Head of caudate nucleus (tissue), 42 donors: ENCODE measurements at regions not wholly inside any gene's neighbourhood (a gene's known extent, or its start where the extent isn't known, plus 50 kb on each side); places are given as distances from the start of the nearest gene placed in this dataset.

Experiments used
- DNase-seq, 42 donors: peaks; one replicate each; pipeline versions ENCODE4 v3.0.0 to v3.0.0-alpha.2; 2020 to 2021; ENCODE audit warnings: mixed read lengths in 7 of 42
- intact Hi-C: fragments of 100-400 bp; cut with DNase I; formaldehyde crosslinking; loops from one replicate; pipeline ENCODE4 v1.15.0; 2022

DNA sequence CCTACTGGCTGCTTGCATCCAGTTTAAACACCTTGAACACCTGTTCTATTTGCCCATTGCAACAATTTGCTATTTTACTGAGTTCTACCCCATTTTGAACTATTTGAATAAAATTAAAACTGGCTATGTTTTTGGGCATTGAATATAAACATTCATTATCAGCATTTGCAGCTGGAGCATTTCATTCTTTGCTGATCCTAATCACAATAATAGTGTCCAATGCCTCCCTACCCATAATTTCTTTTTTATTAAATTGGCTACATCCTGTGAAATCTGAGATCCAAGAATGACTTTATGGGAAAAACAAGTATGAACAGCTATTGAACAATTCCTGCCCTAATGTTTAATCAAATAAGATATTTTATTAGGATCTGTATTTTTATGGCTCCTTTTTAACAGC, 447.9 kb downstream of the PLA2G4A start:
- no peak for DNase-seq
- intact Hi-C loops: no loop called here

DNA sequence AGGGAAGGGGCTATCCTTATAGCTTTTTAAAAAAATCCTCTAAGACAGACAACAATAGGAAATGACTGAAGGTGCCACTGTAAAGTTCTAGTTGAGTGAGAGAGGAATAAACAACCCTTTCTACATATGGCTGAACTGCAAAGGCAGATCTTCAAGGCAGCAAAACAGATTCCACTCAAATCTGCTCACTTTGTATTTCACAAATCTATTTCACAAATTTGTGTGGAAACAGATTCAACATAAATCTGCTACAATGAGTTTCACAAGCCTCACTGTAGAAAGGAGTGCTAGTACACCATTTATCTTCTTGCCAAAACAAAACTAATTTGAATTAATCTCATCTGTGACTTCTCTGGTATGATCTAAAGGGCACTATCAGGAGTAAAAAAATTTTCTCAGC, 451.3 kb downstream of the PLA2G4A start:
- DNase-seq: no peak
- intact Hi-C loops: no loop called here

DNA sequence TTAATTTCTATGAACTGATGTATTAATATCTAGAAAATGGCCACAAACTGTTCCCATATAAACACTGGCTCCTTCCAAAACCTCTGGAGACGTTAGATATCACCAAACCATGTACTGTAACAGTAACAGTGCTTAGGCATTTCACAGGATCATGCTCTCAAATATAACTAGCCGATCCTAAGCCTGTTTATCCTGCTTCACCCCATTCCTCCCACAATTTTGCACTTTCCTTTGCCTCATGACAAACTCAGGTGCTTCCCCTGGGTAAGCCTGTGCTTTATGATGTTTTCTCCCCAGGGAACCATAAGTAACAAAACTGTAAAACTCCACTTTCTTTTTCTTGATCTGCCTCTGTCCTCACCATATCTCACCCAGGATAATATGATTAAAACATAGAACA, 452.3 kb downstream of the PLA2G4A start:
- intact Hi-C loops: no loop called here
- DNase-seq: no peak

DNA sequence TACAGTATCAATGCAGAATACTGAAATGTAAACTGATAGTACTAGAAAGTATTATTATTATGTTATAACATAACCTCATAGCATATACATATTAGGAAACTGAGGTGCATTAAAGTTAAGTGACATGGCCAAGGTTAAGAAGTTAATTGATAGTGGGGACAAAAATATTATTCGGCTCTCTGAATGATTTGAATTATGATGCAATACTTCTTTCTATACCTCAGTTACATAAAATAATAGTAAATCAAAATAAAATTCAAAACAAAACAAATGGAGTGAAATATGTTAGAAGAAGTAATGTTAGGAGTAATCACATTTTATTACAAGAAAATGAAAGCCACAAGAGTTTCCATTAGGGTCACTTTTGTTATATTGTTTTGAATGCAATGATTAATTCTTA, 455.2 kb downstream of the PLA2G4A start:
- intact Hi-C loops: no loop called here
- no peak for DNase-seq

DNA sequence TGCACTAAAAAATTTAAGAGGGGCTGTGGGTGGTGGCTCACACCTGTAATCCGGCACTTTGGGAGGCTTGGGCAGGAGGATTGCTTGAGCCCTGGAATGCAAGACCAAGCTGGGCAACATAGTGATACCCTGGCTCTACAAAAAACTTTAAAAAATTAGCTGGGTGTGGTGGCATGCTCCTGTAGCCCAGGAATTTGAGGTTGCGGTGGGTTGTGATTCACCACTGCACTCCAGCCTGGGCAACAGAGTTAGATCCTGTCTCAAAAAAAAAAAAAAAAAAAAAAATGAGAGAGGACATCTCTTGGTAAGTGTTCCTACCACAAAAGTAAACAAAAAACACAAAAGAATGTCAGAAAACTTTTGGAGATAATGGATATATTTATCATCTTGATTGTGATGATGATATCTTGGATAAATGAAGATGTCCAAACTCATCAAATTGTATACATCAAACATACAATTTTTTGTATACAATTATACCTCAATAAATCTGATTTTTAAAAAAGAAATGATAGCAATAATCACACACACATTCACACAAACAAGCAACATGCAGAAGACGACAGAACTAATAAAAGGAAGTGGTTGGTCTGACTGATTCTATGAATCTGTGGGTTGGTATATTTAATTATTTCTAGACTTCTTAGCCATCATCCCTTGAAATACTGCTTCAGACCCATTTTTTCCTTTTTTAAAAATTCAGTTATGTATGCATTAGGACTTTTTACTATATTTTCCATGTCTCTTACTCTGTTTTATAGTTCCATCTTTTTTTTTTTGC, 465.9 kb downstream of the PLA2G4A start:
- intact Hi-C loops: no loop called here
- no peak for DNase-seq

DNA sequence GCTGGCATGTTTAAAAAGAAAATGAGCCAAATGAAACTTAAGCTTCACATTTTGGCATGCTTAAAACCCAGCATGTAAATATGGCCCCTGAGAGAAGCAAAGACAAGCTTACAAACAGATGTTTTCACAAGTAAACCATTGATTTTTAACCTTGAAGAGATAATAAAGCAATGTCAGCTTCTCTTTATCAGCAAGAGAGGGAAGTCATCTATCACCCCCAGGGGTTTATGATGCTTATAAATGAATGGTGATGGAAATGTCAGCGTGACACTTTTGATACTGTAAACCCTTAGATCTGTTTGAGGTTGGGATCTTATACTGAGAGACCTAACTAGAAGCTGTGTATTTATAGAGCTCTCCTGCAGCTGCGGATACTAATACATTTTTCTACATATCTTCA, 471.3 kb downstream of the PLA2G4A start:
- intact Hi-C loops: no loop called here

DNA sequence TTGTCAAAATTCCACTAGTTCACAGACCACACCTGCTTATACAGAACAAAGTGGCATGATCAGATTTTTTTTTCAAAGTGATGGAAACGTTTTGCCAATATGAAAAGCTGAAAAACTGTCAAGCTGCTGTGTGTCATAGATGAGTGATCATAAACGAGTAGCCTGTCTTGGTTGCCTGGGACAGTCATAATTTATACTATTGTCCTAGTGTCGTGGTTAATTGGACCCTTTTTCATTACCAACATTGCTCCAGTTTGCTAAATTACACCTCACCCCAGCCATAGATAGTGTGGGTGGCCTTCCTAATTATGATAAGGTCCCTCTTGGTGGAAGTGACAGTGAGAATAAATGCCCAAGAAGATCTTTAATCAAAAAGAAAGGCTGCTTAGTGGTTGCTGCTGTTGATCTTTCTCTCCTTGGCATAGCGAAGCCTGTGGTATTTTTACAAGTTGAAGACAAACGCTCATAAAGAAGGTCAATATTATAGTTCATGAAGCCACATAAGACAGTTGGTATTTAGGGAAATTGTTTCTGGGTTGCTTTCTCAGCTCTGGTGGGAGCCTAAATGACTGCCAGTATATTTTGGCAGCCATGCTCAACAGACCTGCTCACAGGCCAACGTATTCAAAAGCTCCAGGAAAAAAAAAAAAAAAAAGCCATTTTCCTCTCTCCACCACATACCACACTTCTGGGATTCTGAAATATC, 478.1 kb downstream of the PLA2G4A start:
- no peak for DNase-seq
- intact Hi-C loops: no loop called here

More for the DNA sequence above, 471.3 kb downstream of the PLA2G4A start:
- DNase-seq: no peak

DNA sequence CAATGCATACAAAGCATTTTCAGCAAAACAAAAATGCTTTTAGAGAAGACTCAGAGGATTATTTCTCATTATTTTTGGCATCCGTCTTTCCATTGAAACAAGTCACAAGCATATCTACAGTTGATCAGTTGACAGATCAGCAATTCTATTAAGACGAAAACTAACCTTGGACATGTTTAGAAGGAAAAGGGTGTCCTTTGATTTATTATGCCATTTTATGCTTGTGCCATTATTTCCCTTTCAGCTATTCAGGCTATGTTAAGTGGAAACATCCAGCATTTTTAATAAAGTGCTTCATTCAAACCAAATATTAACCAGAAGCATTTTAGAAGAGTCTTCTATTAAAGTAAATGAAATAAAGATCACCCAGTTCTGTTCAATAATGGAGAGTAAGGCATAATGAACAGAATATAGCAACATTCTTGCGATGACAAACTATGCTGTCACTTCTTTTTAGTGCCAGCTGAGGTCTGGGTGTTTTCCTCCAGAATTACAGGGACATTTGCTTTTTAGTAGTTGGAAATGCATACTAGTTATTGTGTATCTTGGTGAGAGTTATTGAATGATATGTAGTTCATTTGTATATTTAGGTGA, 481.4 kb downstream of the PLA2G4A start:
- intact Hi-C loops: no loop called here

DNA sequence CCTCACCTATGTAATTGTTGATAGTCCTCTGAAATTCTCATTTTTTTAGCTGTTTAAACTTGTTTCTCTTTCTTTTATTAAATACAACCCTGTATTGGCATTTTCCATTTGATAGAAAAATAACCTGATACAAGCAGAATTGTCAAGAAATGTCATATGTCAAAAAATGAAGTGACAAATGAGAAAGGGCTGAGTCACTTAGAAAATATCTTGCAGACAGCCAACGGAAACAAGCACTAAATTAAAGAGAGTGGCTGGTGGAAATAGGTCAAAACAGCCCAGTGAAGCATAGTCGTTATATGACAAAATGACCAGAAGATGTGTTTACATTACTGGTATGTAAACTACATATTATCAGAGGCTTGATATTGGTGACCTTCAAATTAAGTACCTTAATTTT, 484.4 kb downstream of the PLA2G4A start:
- no peak for DNase-seq
- intact Hi-C loops: no loop called here

More for the DNA sequence above, 481.4 kb downstream of the PLA2G4A start:
- no peak for DNase-seq

DNA sequence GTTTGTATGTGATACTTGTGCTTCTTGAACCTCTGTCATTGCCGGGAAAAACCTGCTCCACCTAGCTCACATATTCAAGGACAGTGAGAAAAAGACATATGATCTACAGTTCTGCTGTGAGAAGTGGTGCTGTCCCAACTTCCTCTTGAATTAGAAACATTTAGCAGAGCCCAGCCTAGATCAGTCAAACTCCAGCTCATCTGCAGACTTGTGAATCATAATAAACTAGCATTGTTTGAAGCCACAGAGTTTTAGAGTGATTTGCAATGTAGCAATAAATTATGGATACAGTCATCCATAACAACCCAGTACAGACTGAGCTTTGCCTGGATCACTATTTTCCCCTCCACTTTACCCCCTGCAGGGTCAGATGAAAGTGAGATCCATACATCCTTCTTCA, 497.8 kb downstream of the PLA2G4A start:
- DNase-seq: no peak
- intact Hi-C loops: no loop called here

DNA sequence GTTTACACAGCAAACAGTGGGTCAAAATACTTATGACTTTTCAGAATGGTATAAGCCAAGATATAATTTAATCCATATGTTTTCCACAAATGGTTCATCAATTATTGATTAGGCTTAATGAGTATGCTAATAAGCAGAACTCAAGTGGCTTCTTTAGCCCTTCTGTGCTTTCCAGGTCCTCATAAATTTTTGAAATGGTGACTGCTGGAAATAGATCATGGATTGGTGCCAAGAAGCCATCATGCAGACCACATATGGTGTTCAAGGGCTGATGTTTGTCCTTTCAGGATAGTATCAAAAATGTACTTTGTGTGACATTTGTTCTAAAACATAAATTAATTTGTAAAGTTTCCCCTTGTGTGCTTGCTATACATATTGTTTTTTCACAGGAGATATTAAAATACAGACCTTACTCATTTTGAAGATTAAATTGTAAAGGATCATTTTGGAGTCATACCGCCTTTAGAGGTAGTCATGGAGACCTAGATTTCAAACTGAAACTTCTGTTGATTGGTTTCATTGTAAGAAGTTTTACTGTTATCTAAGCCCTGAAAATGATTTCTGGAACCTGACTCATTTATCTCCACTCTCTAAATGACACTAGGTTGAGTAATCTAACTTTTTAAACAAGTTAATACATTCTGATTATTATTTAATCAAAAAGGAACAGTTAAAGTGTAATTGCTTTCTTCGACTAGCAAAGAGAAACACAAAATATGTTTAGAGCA, 507.9 kb downstream of the PLA2G4A start:
- intact Hi-C loops: no loop called here
- no peak for DNase-seq

DNA sequence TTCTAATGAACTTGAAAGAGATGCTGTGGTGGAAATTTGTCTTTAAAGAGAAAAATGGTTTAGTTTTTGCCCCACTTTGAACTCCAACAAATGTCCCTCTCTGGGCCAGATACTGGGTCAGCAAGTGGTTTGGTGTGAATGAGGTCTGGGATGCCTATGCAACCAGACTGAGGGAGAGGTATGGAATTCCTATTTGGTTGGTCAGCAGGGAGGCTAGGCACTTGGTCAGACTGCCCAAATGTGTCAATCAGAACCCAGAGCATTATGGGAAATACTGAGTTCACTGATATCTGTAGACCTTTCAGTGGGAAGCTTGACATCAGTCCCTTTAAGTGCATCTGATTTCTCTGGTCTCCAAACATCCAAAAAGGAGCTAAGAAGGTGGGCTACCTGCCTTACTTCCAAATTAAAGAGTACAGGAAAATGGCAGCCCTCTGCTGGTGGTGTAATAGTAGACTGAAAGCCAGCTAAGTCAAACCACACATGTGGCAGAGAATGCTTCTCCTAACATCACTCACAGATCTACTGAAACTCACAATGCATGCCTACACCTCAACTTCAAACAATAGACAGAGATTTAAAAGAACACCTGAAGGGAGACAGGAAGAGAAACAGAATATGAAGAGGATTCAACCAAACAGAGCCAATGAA, 510.1 kb downstream of the PLA2G4A start:
- intact Hi-C loops: no loop called here

DNA sequence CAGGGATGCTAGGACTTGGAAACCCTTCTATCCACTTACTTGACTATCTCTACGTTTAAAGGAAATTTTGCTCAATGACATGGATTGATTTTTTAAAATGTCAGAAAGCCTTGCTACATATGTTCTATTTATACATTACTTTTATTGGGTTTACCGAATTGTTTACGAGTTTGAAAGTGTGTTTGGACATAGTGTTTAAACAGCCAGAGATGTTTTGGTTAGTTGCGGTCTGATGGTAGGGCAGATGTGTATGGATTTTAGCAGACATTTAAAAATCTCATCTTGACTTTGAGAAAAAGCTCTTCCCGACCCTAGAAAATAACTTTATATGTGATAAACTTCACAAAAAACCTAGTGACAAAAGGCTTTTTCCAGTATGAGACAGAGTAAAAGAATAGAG, 513.7 kb downstream of the PLA2G4A start:
- intact Hi-C loops: no loop called here
- no peak for DNase-seq

More for the DNA sequence above, 510.1 kb downstream of the PLA2G4A start:
- no peak for DNase-seq

DNA sequence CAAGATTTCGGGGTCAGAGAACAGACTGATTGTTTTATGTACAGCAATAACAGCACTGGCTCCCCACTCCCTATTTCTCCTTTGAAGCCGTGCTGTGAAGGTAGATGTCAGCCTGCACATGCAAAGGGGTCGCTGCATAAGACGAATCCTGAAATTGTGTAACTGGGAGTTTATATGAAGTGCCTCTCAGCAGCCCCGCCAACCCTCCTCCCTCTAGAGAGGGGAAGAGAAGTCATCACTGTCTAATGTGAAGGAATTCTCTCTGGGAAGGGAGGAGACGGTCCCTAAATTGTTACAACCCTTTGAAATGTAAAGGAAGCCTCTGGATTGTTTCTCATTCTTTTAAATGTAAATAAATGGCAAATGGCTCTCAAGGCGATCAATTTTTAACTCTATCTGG, 545.3 kb downstream of the PLA2G4A start:
- no peak for DNase-seq
- intact Hi-C loops: no loop called here

DNA sequence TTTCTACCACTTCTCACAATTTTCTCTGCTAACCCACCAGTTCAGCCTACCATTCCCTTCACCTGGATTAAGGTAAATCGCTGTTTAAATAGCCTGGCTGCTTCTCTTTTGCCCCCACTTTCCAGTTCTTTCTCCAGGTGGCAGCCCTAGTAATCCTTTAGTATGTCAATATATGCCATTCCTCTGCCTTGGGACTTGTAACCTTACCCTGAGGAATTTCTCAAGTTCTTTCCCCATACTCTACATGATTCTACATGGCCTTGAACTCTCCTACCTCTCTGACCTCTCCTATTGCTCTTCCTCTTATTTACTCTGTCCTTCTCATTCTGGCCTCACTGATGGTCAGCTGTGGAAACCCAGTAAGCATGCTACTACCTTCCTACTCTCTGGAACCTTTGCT, 546.0 kb downstream of the PLA2G4A start:
- no peak for DNase-seq
- intact Hi-C loops: no loop called here

DNA sequence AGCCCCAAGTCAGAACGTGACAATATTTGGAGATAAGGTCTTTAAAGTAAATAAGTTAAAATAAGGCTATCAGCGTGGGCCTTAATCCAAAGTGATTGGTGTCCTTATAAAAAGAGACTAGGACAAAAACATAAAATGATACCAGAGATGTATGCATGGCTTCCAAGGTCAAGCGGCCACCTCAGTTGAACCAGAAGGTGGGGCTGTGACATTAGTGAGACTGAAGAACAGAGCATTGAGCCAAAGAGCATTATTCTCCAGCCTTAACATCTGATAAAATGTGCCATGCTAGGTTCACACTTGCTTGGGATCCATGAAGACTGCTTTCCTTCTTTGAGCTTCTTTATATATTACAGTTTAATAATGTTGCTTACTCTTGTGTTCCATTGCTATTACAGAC, 554.6 kb downstream of the PLA2G4A start:
- intact Hi-C loops: no loop called here
- DNase-seq: no peak

DNA sequence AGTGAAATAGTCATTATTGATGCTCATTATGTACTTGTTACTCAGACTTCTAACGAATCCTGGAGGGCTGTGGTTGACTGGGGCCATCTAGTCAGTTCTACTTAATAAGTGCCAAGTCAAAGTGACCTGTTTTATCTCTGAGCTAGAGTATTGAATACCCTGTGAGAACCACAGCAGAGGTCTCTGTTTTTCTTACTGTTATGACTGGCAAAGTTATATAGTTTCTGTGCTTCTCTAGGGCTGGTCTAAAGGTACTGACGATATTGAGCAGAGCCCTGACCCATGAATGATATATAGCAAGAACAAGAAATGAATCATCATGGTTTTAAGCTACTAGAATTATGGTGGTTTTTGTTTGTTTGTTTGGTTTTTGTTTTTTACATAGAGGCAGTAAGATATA, 555.8 kb downstream of the PLA2G4A start:
- DNase-seq: no peak
- intact Hi-C loops: no loop called here

DNA sequence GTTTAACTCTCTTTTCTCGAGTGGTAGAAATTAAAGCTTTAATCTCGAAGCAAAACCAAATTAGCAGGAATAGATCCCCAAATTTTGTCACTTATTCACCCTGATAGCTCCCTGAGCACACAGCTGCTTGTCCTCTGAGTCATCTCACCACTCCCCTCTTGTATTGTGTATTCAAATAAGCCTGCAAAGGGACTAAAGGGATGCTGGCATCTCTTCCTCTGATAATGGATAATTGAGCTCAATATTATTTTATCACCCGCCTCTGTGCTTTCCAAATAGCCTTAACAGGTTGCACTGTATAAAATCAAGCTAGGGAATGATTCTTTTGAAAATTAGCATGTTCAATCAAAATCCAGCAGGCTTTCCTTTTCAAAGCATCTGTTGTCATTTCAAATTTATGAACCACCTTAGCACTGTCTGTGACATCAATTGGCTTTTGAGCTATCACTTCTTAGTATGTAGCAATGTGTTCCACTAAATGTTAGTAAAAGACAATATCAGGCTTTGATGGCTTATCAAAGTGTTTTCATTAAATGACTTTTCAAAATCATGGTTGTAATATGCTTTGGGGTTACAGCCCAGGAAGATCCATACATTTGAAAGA, 561.6 kb downstream of the PLA2G4A start:
- peak in 1 of 42 donors; percentile 12 for DNase-seq
- intact Hi-C loops: no loop called here

DNA sequence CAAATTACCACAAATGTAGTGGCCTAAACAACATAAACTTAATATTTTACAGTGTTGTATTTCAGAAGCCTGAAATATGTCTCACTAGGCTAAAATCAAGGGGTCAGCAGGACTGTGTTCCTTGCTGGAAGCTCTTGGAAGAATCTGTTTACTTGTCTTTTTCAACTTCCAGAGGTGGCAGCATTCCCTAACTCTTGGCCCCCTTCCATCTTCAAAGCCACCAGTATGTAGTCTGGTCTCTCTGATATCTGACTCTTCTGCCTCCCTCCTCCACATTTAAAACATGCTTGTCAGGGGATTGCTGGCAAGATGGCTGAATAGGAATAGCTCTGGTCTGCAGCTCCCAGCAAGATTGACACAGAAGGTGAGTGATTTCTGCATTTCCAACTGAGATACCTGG, 567.5 kb downstream of the PLA2G4A start:
- no peak for DNase-seq

More for the DNA sequence above, 567.5 kb downstream of the PLA2G4A start:
- intact Hi-C loops: no loop called here
